ENCODE measurements at regions not wholly inside any gene's neighbourhood (a gene's known extent, or its start where the extent isn't known, plus 50 kb on each side); places are given as distances from the start of the nearest gene placed in this dataset.

GRCh38 chr4:58138786-58139668, 1028.8 kb upstream of the IGFBP7 start:
- no peak for DNase-seq (ENCODE audit: low spot score)
- intact Hi-C loops (cut with DNase I), result no loop called here

GRCh38 chr4:58136604-58137003, 1026.4 kb upstream of the IGFBP7 start:
- no peak for DNase-seq (ENCODE audit: low spot score)
- intact Hi-C loops (cut with DNase I), result no loop called here

GRCh38 chr4:58127680-58128079, 1017.5 kb upstream of the IGFBP7 start:
- intact Hi-C loops (cut with DNase I), result no loop called here
- DNase-seq (ENCODE audit: low spot score), result no peak

GRCh38 chr4:58119298-58119697, 1009.1 kb upstream of the IGFBP7 start:
- no peak for DNase-seq (ENCODE audit: low spot score)
- intact Hi-C loops (cut with DNase I), result no loop called here

- DNase-seq (ENCODE audit: low spot score), result no peak
- intact Hi-C loops (cut with DNase I), result no loop called here
These were observed 1002.9 kb upstream of the IGFBP7 start for GRCh38 chr4:58113126-58113525.

GRCh38 chr4:58111818-58112217, 1001.6 kb upstream of the IGFBP7 start:
- no peak for DNase-seq (ENCODE audit: low spot score)
- intact Hi-C loops (cut with DNase I), result no loop called here

- intact Hi-C loops (cut with DNase I), result no loop called here
These were observed 983.2 kb upstream of the IGFBP7 start for GRCh38 chr4:58093352-58093751.

GRCh38 chr4:58090539-58090938, 980.4 kb upstream of the IGFBP7 start:
- intact Hi-C loops (cut with DNase I), result no loop called here
- no peak for DNase-seq (ENCODE audit: low spot score)

More at GRCh38 chr4:58093352-58093751, 983.2 kb upstream of the IGFBP7 start:
- DNase-seq (ENCODE audit: low spot score), result no peak

GRCh38 chr4:58081356-58081755, 971.2 kb upstream of the IGFBP7 start:
- intact Hi-C loops (cut with DNase I), result no loop called here
- DNase-seq (ENCODE audit: low spot score), result no peak

- intact Hi-C loops (cut with DNase I), result no loop called here
- no peak for DNase-seq (ENCODE audit: low spot score)
These were observed 965.5 kb upstream of the IGFBP7 start for GRCh38 chr4:58075724-58076123.

GRCh38 chr4:58074382-58074781, 964.2 kb upstream of the IGFBP7 start:
- intact Hi-C loops (cut with DNase I), result no loop called here
- DNase-seq (ENCODE audit: low spot score), result no peak

- intact Hi-C loops (cut with DNase I), result no loop called here
These were observed 960.5 kb upstream of the IGFBP7 start for GRCh38 chr4:58070726-58071125.

GRCh38 chr4:58064653-58065052, 954.5 kb upstream of the IGFBP7 start:
- no peak for DNase-seq (ENCODE audit: low spot score)
- intact Hi-C loops (cut with DNase I), result no loop called here

More at GRCh38 chr4:58070726-58071125, 960.5 kb upstream of the IGFBP7 start:
- no peak for DNase-seq (ENCODE audit: low spot score)

- no peak for DNase-seq (ENCODE audit: low spot score)
- intact Hi-C loops (cut with DNase I), result loop anchor here in 1 of 2 donors (2.0 kb wide), 1 partner anchor 39 kb away; no protein-coding TSS in a partner anchor
These were observed 953.4 kb upstream of the IGFBP7 start for GRCh38 chr4:58063404-58064160.

GRCh38 chr4:58061967-58062366, 951.8 kb upstream of the IGFBP7 start:
- intact Hi-C loops (cut with DNase I), result loop anchor here in 1 of 2 donors (2.0 kb wide), 1 partner anchor 41 kb away; no protein-coding TSS in a partner anchor
- DNase-seq (ENCODE audit: low spot score), result no peak

GRCh38 chr4:58050439-58050838, 940.3 kb upstream of the IGFBP7 start:
- no peak for DNase-seq (ENCODE audit: low spot score)
- intact Hi-C loops (cut with DNase I), result no loop called here

GRCh38 chr4:58048491-58048890, 938.3 kb upstream of the IGFBP7 start:
- intact Hi-C loops (cut with DNase I), result no loop called here
- no peak for DNase-seq (ENCODE audit: low spot score)

- intact Hi-C loops (cut with DNase I), result no loop called here
- DNase-seq (ENCODE audit: low spot score), result no peak
These were observed 932.0 kb upstream of the IGFBP7 start for GRCh38 chr4:58042176-58042575.

- intact Hi-C loops (cut with DNase I), result no loop called here
- no peak for DNase-seq (ENCODE audit: low spot score)
These were observed 883.8 kb upstream of the IGFBP7 start for GRCh38 chr4:57993944-57994343.

- intact Hi-C loops (cut with DNase I), result no loop called here
- no peak for DNase-seq (ENCODE audit: low spot score)
These were observed 879.2 kb upstream of the IGFBP7 start for GRCh38 chr4:57989430-57989829.

All from posterior vena cava (tissue), 2 donors.